ENCODE measurements at regions not wholly inside any gene's neighbourhood (a gene's known extent, or its start where the extent isn't known, plus 50 kb on each side); places are given as distances from the start of the nearest gene placed in this dataset.
"Not testable (repeated sequence)": the region's sequence is repeated elsewhere in the genome, so short reads cannot be mapped to it uniquely, and the experiment has no call there.

- intact Hi-C loops (cut with micrococcal nuclease), result no loop called here
- ATAC-seq (no peak), DNase-seq (no peak)
Measured at GRCh38 chr6:4451081-4451480, 315.7 kb upstream of the ECI2 start.

- DNase-seq, result no peak
- ATAC-seq, result no peak
- intact Hi-C loops (cut with micrococcal nuclease), result no loop called here
Measured at GRCh38 chr6:4450237-4450636, 314.9 kb upstream of the ECI2 start.

GRCh38 chr6:4449409-4449808, 314.0 kb upstream of the ECI2 start:
- ATAC-seq (no peak), DNase-seq (no peak)
- intact Hi-C loops (cut with micrococcal nuclease), result no loop called here

GRCh38 chr6:4448841-4449240, 313.5 kb upstream of the ECI2 start:
- ATAC-seq (no peak), DNase-seq (no peak)
- intact Hi-C loops (cut with micrococcal nuclease), result no loop called here

- DNase-seq (no peak), ATAC-seq (no peak)
- intact Hi-C loops (cut with micrococcal nuclease), result no loop called here
Measured at GRCh38 chr6:4447639-4448330, 312.4 kb upstream of the ECI2 start.

GRCh38 chr6:4446982-4447381, 311.6 kb upstream of the ECI2 start:
- ATAC-seq (peak; percentile 94), DNase-seq (no peak)
- intact Hi-C loops (cut with micrococcal nuclease), result no loop called here

- DNase-seq, result no peak
- intact Hi-C loops (cut with micrococcal nuclease), result no loop called here
- no peak for ATAC-seq
Measured at GRCh38 chr6:4441981-4442434, 306.6 kb upstream of the ECI2 start.

- intact Hi-C loops (cut with micrococcal nuclease), result no loop called here
- no peak for DNase-seq
Measured at GRCh38 chr6:4439159-4439558, 303.8 kb upstream of the ECI2 start.

GRCh38 chr6:4437342-4437741, 302.0 kb upstream of the ECI2 start:
- no peak for DNase-seq
- no peak for ATAC-seq
- intact Hi-C loops (cut with micrococcal nuclease), result no loop called here

More at GRCh38 chr6:4439159-4439558, 303.8 kb upstream of the ECI2 start:
- ATAC-seq, result no peak

- intact Hi-C loops (cut with micrococcal nuclease), result no loop called here
- ATAC-seq (peak; percentile 20), DNase-seq (no peak)
Measured at GRCh38 chr6:4435981-4436445, 300.6 kb upstream of the ECI2 start.

GRCh38 chr6:4434655-4435054, 299.3 kb upstream of the ECI2 start:
- intact Hi-C loops (cut with micrococcal nuclease), result no loop called here

GRCh38 chr6:4433199-4433598, 297.8 kb upstream of the ECI2 start:
- ATAC-seq (peak; percentile 92), DNase-seq (no peak)
- intact Hi-C loops (cut with micrococcal nuclease), result no loop called here

More at GRCh38 chr6:4434655-4435054, 299.3 kb upstream of the ECI2 start:
- DNase-seq (no peak), ATAC-seq (no peak)

GRCh38 chr6:4426968-4427367, 291.6 kb upstream of the ECI2 start:
- intact Hi-C loops (cut with micrococcal nuclease), result no loop called here
- ATAC-seq, result no peak

GRCh38 chr6:4421837-4422236, 286.5 kb upstream of the ECI2 start:
- DNase-seq (no peak), ATAC-seq (no peak)
- intact Hi-C loops (cut with micrococcal nuclease), result no loop called here

More at GRCh38 chr6:4426968-4427367, 291.6 kb upstream of the ECI2 start:
- no peak for DNase-seq

GRCh38 chr6:4420160-4420865, 284.9 kb upstream of the ECI2 start:
- ATAC-seq, result no peak
- no peak for DNase-seq

GRCh38 chr6:4415549-4415948, 280.2 kb upstream of the ECI2 start:
- intact Hi-C loops (cut with micrococcal nuclease), result no loop called here
- ATAC-seq (no peak), DNase-seq (no peak)

More at GRCh38 chr6:4420160-4420865, 284.9 kb upstream of the ECI2 start:
- intact Hi-C loops (cut with micrococcal nuclease), result no loop called here

- intact Hi-C loops (cut with micrococcal nuclease); ATAC-seq; DNase-seq: not testable (repeated sequence)
Measured at GRCh38 chr6:4414078-4414477, 278.7 kb upstream of the ECI2 start.

GRCh38 chr6:4413073-4413472, 277.7 kb upstream of the ECI2 start:
- DNase-seq (no peak), ATAC-seq (peak; percentile 75)
- intact Hi-C loops (cut with micrococcal nuclease), result no loop called here

GRCh38 chr6:4412488-4412887, 277.1 kb upstream of the ECI2 start:
- ATAC-seq (peak; percentile 83), DNase-seq (no peak)
- intact Hi-C loops (cut with micrococcal nuclease), result no loop called here

GRCh38 chr6:4412077-4412476, 276.7 kb upstream of the ECI2 start:
- ATAC-seq (no peak), DNase-seq (no peak)
- intact Hi-C loops (cut with micrococcal nuclease), result no loop called here

- intact Hi-C loops (cut with micrococcal nuclease); ATAC-seq; DNase-seq: not testable (repeated sequence)
Measured at GRCh38 chr6:4407710-4408109, 272.3 kb upstream of the ECI2 start.

All from left ventricle myocardium superior (tissue), 1 donor.